Osteoblast (primary cell): ENCODE measurements at regions not wholly inside any gene's neighbourhood (a gene's known extent, or its start where the extent isn't known, plus 50 kb on each side); places are given as distances from the start of the nearest gene placed in this dataset.

Experiments used
- DNase-seq: peaks from one replicate; pipeline ENCODE4 v3.0.0; 2011; ENCODE audit warnings: low spot score, mixed read lengths; ENCODE audit not compliant: insufficient read length; ENCODE audit errors: missing footprints
- H2AFZ ChIP-seq: 2 replicates; pipeline ENCODE4 v1.6.0; 2011; ENCODE audit warnings: mild to moderate bottlenecking, low read length
- H3K27ac ChIP-seq: 2 replicates; pipeline ENCODE4 v1.5.1; 2011; ENCODE audit warnings: mild to moderate bottlenecking, low read depth, low read length, moderate library complexity
- H3K27me3 ChIP-seq: 2 replicates; pipeline ENCODE4 v1.6.0; 2012; ENCODE audit warnings: mild to moderate bottlenecking, control low read depth, inconsistent platforms, low read length, moderate library complexity; ENCODE audit not compliant: insufficient read depth
- H3K36me3 ChIP-seq: 2 replicates; pipeline ENCODE4 v1.5.1; 2011; ENCODE audit warnings: mild to moderate bottlenecking, low read length, control low read depth, moderate library complexity; ENCODE audit not compliant: insufficient read depth
- H3K4me1 ChIP-seq: 2 replicates; pipeline ENCODE4 v1.5.1; 2011; ENCODE audit warnings: mild to moderate bottlenecking, low read length, control low read depth, moderate library complexity; ENCODE audit not compliant: insufficient read depth
- H3K4me2 ChIP-seq: 2 replicates; pipeline ENCODE4 v1.6.0; 2011; ENCODE audit warnings: mild to moderate bottlenecking, low read length; ENCODE audit not compliant: insufficient read depth
- H3K4me3 ChIP-seq: fragments of 200-600 bp; sonication (generic); 3 replicates; pipeline ENCODE4 v1.5.1; 2012; ENCODE audit warnings: mild to moderate bottlenecking, low read length, inconsistent platforms; ENCODE audit not compliant: insufficient read depth
- H3K79me2 ChIP-seq: 2 replicates; pipeline ENCODE4 v1.6.0; 2012; ENCODE audit warnings: mild to moderate bottlenecking, low read length, control low read depth, inconsistent platforms; ENCODE audit not compliant: insufficient read depth
- H3K9me3 ChIP-seq: 2 replicates; pipeline ENCODE4 v1.5.1; 2011; ENCODE audit warnings: low read depth, low read length, control low read depth
- H4K20me1 ChIP-seq: 2 replicates; pipeline ENCODE4 v1.6.0; 2012; ENCODE audit warnings: mild to moderate bottlenecking, low read length, control low read depth; ENCODE audit not compliant: insufficient read depth
- CTCF ChIP-seq: IDR thresholded peaks from 2 replicates; pipeline ENCODE4 v1.5.1; 2011; ENCODE audit warnings: mild to moderate bottlenecking, low read depth, low read length, moderate library complexity; ENCODE audit errors: extremely low read depth

GRCh38 chr1:29412591-29412990 lies 176.3 kb downstream of the PTPRU start:
- H2AFZ ChIP-seq = no peak overlapping the region
- DNase-seq = no peak

GRCh38 chr1:29410476-29410875 lies 174.2 kb downstream of the PTPRU start:
- no peaks in the 10 kb centered on the region for H4K20me1 ChIP-seq
- TF ChIP-seq CTCF = no peak
- no peaks in the 10 kb centered on the region for H3K4me1 ChIP-seq
- H3K27me3 ChIP-seq = no peaks in the 10 kb centered on the region
- H3K36me3 ChIP-seq = no peaks in the 10 kb centered on the region
- H2AFZ ChIP-seq = no peak overlapping the region
- H3K4me2 ChIP-seq = no peak overlapping the region
- no peak for DNase-seq
- H3K27ac ChIP-seq = no peak overlapping the region
- no peaks in the 10 kb centered on the region for H3K9me3 ChIP-seq
- no peaks in the 10 kb centered on the region for H3K79me2 ChIP-seq
- no peak overlapping the region for H3K4me3 ChIP-seq

More at GRCh38 chr1:29412591-29412990, 176.3 kb downstream of the PTPRU start:
- H3K4me2 ChIP-seq = no peak overlapping the region
- no peaks in the 10 kb centered on the region for H3K9me3 ChIP-seq
- no peaks in the 10 kb centered on the region for H3K4me1 ChIP-seq
- no peak overlapping the region for H3K27ac ChIP-seq
- no peak for TF ChIP-seq CTCF
- no peaks in the 10 kb centered on the region for H3K36me3 ChIP-seq
- no peak overlapping the region for H3K4me3 ChIP-seq
- no peaks in the 10 kb centered on the region for H4K20me1 ChIP-seq
- no peaks in the 10 kb centered on the region for H3K79me2 ChIP-seq
- no peaks in the 10 kb centered on the region for H3K27me3 ChIP-seq

GRCh38 chr1:29409616-29410015 lies 173.3 kb downstream of the PTPRU start:
- Histone ChIP-seq H2AFZ (no peak overlapping the region), H3K4me2 (no peak overlapping the region), H3K27ac (no peak overlapping the region), H3K4me1 (no peaks in the 10 kb centered on the region), H3K36me3 (no peaks in the 10 kb centered on the region), H4K20me1 (no peaks in the 10 kb centered on the region), H3K9me3 (no peaks in the 10 kb centered on the region), H3K27me3 (no peaks in the 10 kb centered on the region), H3K79me2 (no peaks in the 10 kb centered on the region), H3K4me3 (no peak overlapping the region)
- no peak for TF ChIP-seq CTCF
- DNase-seq = no peak

- H3K36me3 ChIP-seq = no peaks in the 10 kb centered on the region
- no peaks in the 10 kb centered on the region for H4K20me1 ChIP-seq
- no peak overlapping the region for H2AFZ ChIP-seq
- H3K4me2 ChIP-seq = no peak overlapping the region
- H3K4me1 ChIP-seq = no peaks in the 10 kb centered on the region
- no peak overlapping the region for H3K4me3 ChIP-seq
- H3K27me3 ChIP-seq = no peaks in the 10 kb centered on the region
- no peaks in the 10 kb centered on the region for H3K9me3 ChIP-seq
- no peaks in the 10 kb centered on the region for H3K79me2 ChIP-seq
- no peak for DNase-seq
- no peak for TF ChIP-seq CTCF
- no peak overlapping the region for H3K27ac ChIP-seq
These were observed 172.7 kb downstream of the PTPRU start for GRCh38 chr1:29408831-29409605.
